CD4-positive, alpha-beta memory T cell (primary cell): ENCODE measurements at regions not wholly inside any gene's neighbourhood (a gene's known extent, or its start where the extent isn't known, plus 50 kb on each side); places are given as distances from the start of the nearest gene placed in this dataset.

Experiments
- CTCF ChIA-PET: fragments of 350-600 bp; sonication (Branson Sonifier 250); formaldehyde crosslinking; loops from one replicate; lab custom pipeline; 2021; ENCODE audit warnings: inconsistent platforms; ENCODE audit not compliant: partially characterized antibody; lab: Charles Lee
- POLR2A ChIA-PET: fragments of 350-600 bp; sonication (Branson Sonifier 250); formaldehyde crosslinking; loops from one replicate; lab custom pipeline; 2021; ENCODE audit not compliant: partially characterized antibody; lab: Charles Lee
- DNase-seq, 5 donors: peaks; one replicate each; pipeline versions ENCODE4 v3.0.0 to v3.0.0-alpha.2; 2020 to 2022; ENCODE audit warnings: mixed read lengths in 1 of 5
- H3K27ac ChIP-seq: one replicate; pipeline ENCODE4 v1.7.0; 2013; ENCODE audit warnings: low read depth, low read length
- H3K27me3 ChIP-seq: 2 replicates; pipeline ENCODE4 v1.7.0; 2013; ENCODE audit warnings: mild to moderate bottlenecking, low read length, moderate library complexity; ENCODE audit not compliant: insufficient read depth
- H3K36me3 ChIP-seq: 2 replicates; pipeline ENCODE4 v1.7.0; 2013; ENCODE audit warnings: mild to moderate bottlenecking, low read length, moderate library complexity; ENCODE audit not compliant: insufficient read depth
- H3K4me1 ChIP-seq: 2 replicates; pipeline ENCODE4 v1.7.0; 2013; ENCODE audit warnings: mild to moderate bottlenecking, low read length, moderate library complexity; ENCODE audit not compliant: insufficient read depth
- H3K4me3 ChIP-seq, 2 donors: one replicate each; pipeline ENCODE4 v1.7.0; 2013; ENCODE audit warnings: low read length in 2 of 2, mild to moderate bottlenecking in 1 of 2
- H3K9me3 ChIP-seq, 2 donors: one replicate each; pipeline ENCODE4 v1.7.0; 2013; ENCODE audit warnings: low read length in 2 of 2, control low read depth in 1 of 2; ENCODE audit not compliant: control insufficient read depth in 1 of 2
- H3K27ac Mint-ChIP-seq, 7 donors: one replicate each; pipeline ENCODE4 v1.8.0; 2020 to 2021; ENCODE audit warnings: mixed read lengths in 7 of 7, mild to moderate bottlenecking in 6 of 7, inconsistent platforms in 3 of 7, moderate library complexity in 3 of 7
- H3K27me3 Mint-ChIP-seq, 2 donors: one replicate each; pipeline ENCODE4 v1.8.0; 2020 to 2021; ENCODE audit warnings: mixed read lengths in 2 of 2
- H3K36me3 Mint-ChIP-seq, 2 donors: one replicate each; pipeline ENCODE4 v1.8.0; 2020 to 2021; ENCODE audit warnings: mixed read lengths in 2 of 2, inconsistent platforms in 1 of 2, mild to moderate bottlenecking in 1 of 2
- H3K4me1 Mint-ChIP-seq, 4 donors: one replicate each; pipeline ENCODE4 v1.8.0; 2020 to 2021; ENCODE audit warnings: mixed read lengths in 4 of 4, mild to moderate bottlenecking in 1 of 4
- H3K4me3 Mint-ChIP-seq, 8 donors: one replicate each; pipeline ENCODE4 v1.8.0; 2020 to 2021; ENCODE audit warnings: mixed read lengths in 8 of 8, mild to moderate bottlenecking in 7 of 8, moderate library complexity in 6 of 8, inconsistent platforms in 3 of 8
- H3K9me3 Mint-ChIP-seq, 8 donors: one replicate each; pipeline ENCODE4 v1.8.0; 2020 to 2021; ENCODE audit warnings: mixed read lengths in 8 of 8, mild to moderate bottlenecking in 5 of 8, inconsistent platforms in 3 of 8, moderate library complexity in 1 of 8
- intact Hi-C: fragments of 100-400 bp; cut with micrococcal nuclease; formaldehyde crosslinking; loops from one replicate; pipeline ENCODE4 v1.15.1; 2023

GRCh38 chr11:97019305-97019704, 629.5 kb downstream of the JRKL start:
- Histone ChIP-seq H3K27ac (no peak overlapping the region), H3K9me3 (no peaks in the 10 kb centered on the region), H3K4me1 (no peaks in the 10 kb centered on the region), H3K4me3 (no peak overlapping the region), H3K36me3 (no peaks in the 10 kb centered on the region), H3K27me3 (no peaks in the 10 kb centered on the region)
- H3K27me3 Mint-ChIP-seq: no peaks in the 10 kb centered on the region
- H3K27ac Mint-ChIP-seq: no peak overlapping the region
- ChIA-PET POLR2A (no interaction called here), CTCF (no interaction called here)
- intact Hi-C loops: no loop called here
- no peak overlapping the region for H3K4me3 Mint-ChIP-seq
- no peak for DNase-seq
- H3K9me3 Mint-ChIP-seq: peaks cover 0 to 14% (median 5%) of the 10 kb centered on the region in 8 donors
- H3K4me1 Mint-ChIP-seq: no peaks in the 10 kb centered on the region
- no peaks in the 10 kb centered on the region for H3K36me3 Mint-ChIP-seq

GRCh38 chr11:97019754-97020153, 629.9 kb downstream of the JRKL start:
- CTCF ChIA-PET: no interaction called here
- Histone ChIP-seq H3K36me3 (no peaks in the 10 kb centered on the region), H3K27ac (no peak overlapping the region), H3K27me3 (no peaks in the 10 kb centered on the region), H3K9me3 (no peaks in the 10 kb centered on the region), H3K4me1 (no peaks in the 10 kb centered on the region), H3K4me3 (no peak overlapping the region)
- Mint-ChIP-seq H3K4me3 (no peak overlapping the region), H3K27ac (no peak overlapping the region), H3K9me3 (peaks cover 0 to 14% (median 5%) of the 10 kb centered on the region in 8 donors), H3K27me3 (no peaks in the 10 kb centered on the region), H3K36me3 (no peaks in the 10 kb centered on the region), H3K4me1 (no peaks in the 10 kb centered on the region)
- POLR2A ChIA-PET: no interaction called here
- no peak for DNase-seq
- intact Hi-C loops: no loop called here

GRCh38 chr11:97022955-97023354, 633.1 kb downstream of the JRKL start:
- H3K36me3 Mint-ChIP-seq: no peaks in the 10 kb centered on the region
- Histone ChIP-seq H3K36me3 (no peaks in the 10 kb centered on the region), H3K4me3 (no peak overlapping the region), H3K27me3 (no peaks in the 10 kb centered on the region), H3K4me1 (no peaks in the 10 kb centered on the region), H3K27ac (no peak overlapping the region), H3K9me3 (no peaks in the 10 kb centered on the region)
- intact Hi-C loops: no loop called here
- CTCF ChIA-PET: no interaction called here
- POLR2A ChIA-PET: no interaction called here
- peaks cover 0 to 10% (median 2%) of the 10 kb centered on the region in 8 donors for H3K9me3 Mint-ChIP-seq
- no peaks in the 10 kb centered on the region for H3K4me1 Mint-ChIP-seq
- H3K4me3 Mint-ChIP-seq: no peak overlapping the region
- H3K27me3 Mint-ChIP-seq: no peaks in the 10 kb centered on the region
- DNase-seq: no peak
- no peak overlapping the region for H3K27ac Mint-ChIP-seq

GRCh38 chr11:97028836-97029406, 639.1 kb downstream of the JRKL start:
- intact Hi-C loops: no loop called here
- Histone ChIP-seq H3K27me3 (no peaks in the 10 kb centered on the region), H3K27ac (no peak overlapping the region), H3K9me3 (no peaks in the 10 kb centered on the region), H3K4me3 (no peak overlapping the region), H3K36me3 (no peaks in the 10 kb centered on the region), H3K4me1 (no peaks in the 10 kb centered on the region)
- CTCF ChIA-PET: no interaction called here
- Mint-ChIP-seq H3K27me3 (no peaks in the 10 kb centered on the region), H3K9me3 (peaks cover 0 to 9% (median under 1%) of the 10 kb centered on the region in 8 donors), H3K4me1 (no peaks in the 10 kb centered on the region), H3K4me3 (no peak overlapping the region), H3K27ac (no peak overlapping the region), H3K36me3 (no peaks in the 10 kb centered on the region)
- POLR2A ChIA-PET: no interaction called here
- no peak for DNase-seq

- intact Hi-C loops: no loop called here
- Histone ChIP-seq H3K27me3 (no peaks in the 10 kb centered on the region), H3K27ac (no peak overlapping the region), H3K36me3 (no peaks in the 10 kb centered on the region), H3K9me3 (no peaks in the 10 kb centered on the region), H3K4me1 (no peaks in the 10 kb centered on the region), H3K4me3 (no peak overlapping the region)
- H3K27me3 Mint-ChIP-seq: no peaks in the 10 kb centered on the region
- no peak overlapping the region for H3K27ac Mint-ChIP-seq
- ChIA-PET POLR2A (no interaction called here), CTCF (no interaction called here)
- H3K36me3 Mint-ChIP-seq: no peaks in the 10 kb centered on the region
- peaks cover 0 to 9% (median 0%) of the 10 kb centered on the region in 8 donors for H3K9me3 Mint-ChIP-seq
- H3K4me1 Mint-ChIP-seq: no peaks in the 10 kb centered on the region
- no peak overlapping the region for H3K4me3 Mint-ChIP-seq
- DNase-seq: no peak
These were observed 643.4 kb downstream of the JRKL start for GRCh38 chr11:97033178-97033577.

GRCh38 chr11:97048481-97048880, 658.7 kb downstream of the JRKL start:
- intact Hi-C loops: no loop called here
- Mint-ChIP-seq H3K36me3 (no peaks in the 10 kb centered on the region), H3K9me3 (peaks cover 0 to 10% (median 3%) of the 10 kb centered on the region in 8 donors), H3K27me3 (no peaks in the 10 kb centered on the region), H3K4me3 (no peak overlapping the region), H3K4me1 (no peaks in the 10 kb centered on the region), H3K27ac (no peak overlapping the region)
- DNase-seq: no peak
- ChIA-PET POLR2A (no interaction called here), CTCF (no interaction called here)
- H3K9me3 ChIP-seq: no peaks in the 10 kb centered on the region
- no peak overlapping the region for H3K27ac ChIP-seq
- no peak overlapping the region for H3K4me3 ChIP-seq
- H3K4me1 ChIP-seq: no peaks in the 10 kb centered on the region
- no peaks in the 10 kb centered on the region for H3K36me3 ChIP-seq
- no peaks in the 10 kb centered on the region for H3K27me3 ChIP-seq

GRCh38 chr11:97060184-97060583, 670.4 kb downstream of the JRKL start:
- Mint-ChIP-seq H3K27me3 (no peaks in the 10 kb centered on the region), H3K4me3 (no peak overlapping the region), H3K4me1 (no peaks in the 10 kb centered on the region), H3K36me3 (no peaks in the 10 kb centered on the region), H3K9me3 (peaks cover 0 to 24% (median 16%) of the 10 kb centered on the region in 8 donors), H3K27ac (no peak overlapping the region)
- DNase-seq: no peak
- Histone ChIP-seq H3K27me3 (no peaks in the 10 kb centered on the region), H3K27ac (no peak overlapping the region), H3K4me1 (no peaks in the 10 kb centered on the region), H3K36me3 (no peaks in the 10 kb centered on the region), H3K9me3 (no peaks in the 10 kb centered on the region), H3K4me3 (no peak overlapping the region)
- ChIA-PET POLR2A (no interaction called here), CTCF (no interaction called here)
- intact Hi-C loops: no loop called here

- H3K9me3 ChIP-seq: peaks cover 0 to 8% of the 10 kb centered on the region in 2 donors
- ChIA-PET POLR2A (no interaction called here), CTCF (no interaction called here)
- no peaks in the 10 kb centered on the region for H3K27me3 ChIP-seq
- H3K4me1 Mint-ChIP-seq: no peaks in the 10 kb centered on the region
- H3K27ac ChIP-seq: no peak overlapping the region
- DNase-seq: no peak
- H3K36me3 ChIP-seq: no peaks in the 10 kb centered on the region
- H3K4me3 ChIP-seq: no peak overlapping the region
- H3K4me3 Mint-ChIP-seq: no peak overlapping the region
- intact Hi-C loops: no loop called here
- no peaks in the 10 kb centered on the region for H3K4me1 ChIP-seq
- no peaks in the 10 kb centered on the region for H3K27me3 Mint-ChIP-seq
- peaks cover 4 to 41% (median 24%) of the 10 kb centered on the region in 8 donors for H3K9me3 Mint-ChIP-seq
- no peak overlapping the region for H3K27ac Mint-ChIP-seq
- no peaks in the 10 kb centered on the region for H3K36me3 Mint-ChIP-seq
These were observed 679.3 kb downstream of the JRKL start for GRCh38 chr11:97069160-97069559.
